Kidney tubule cell (primary cell): ENCODE measurements at regions not wholly inside any gene's neighbourhood (a gene's known extent, or its start where the extent isn't known, plus 50 kb on each side); places are given as distances from the start of the nearest gene placed in this dataset.
"Not testable (repeated sequence)": the region's sequence is repeated elsewhere in the genome, so short reads cannot be mapped to it uniquely, and the experiment has no call there.

Source experiments
- DNase-seq: peaks from one replicate; pipeline ENCODE4 v3.0.0-alpha.2; 2018; ENCODE audit warnings: low spot score

GRCh38 chr5:87752362-87752761 lies 339.6 kb upstream of the CCNH start:
- DNase-seq, result no peak

GRCh38 chr5:87751824-87752223 lies 339.1 kb upstream of the CCNH start:
- no peak for DNase-seq

DNA sequence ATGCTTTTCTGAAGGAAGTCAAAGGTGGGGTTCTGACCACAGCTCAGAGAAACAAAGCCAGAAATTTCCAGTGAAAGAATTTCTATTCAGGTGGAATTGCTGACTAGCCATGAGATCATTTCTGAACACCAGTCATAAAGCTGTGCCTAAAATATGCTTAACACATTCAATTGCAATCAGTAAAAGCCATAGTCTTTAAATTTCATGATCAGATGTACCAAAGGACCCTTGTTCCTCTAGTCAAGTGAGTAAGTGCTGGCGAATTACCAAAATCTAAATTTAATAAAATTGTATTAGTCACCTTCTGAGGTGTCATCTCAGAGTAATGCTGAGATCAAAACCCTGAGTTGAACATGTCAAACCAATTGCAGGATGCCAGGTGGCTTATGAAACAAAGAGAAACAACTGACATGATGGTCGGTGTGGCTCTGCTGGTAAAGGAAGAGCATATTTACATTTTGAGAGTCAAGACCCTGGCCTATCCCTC lies 334.2 kb upstream of the CCNH start:
- peak; percentile 7 for DNase-seq

GRCh38 chr5:87746341-87746740 lies 333.6 kb upstream of the CCNH start:
- DNase-seq, result no peak

- DNase-seq, result no peak
Measured at GRCh38 chr5:87741881-87742280, 329.2 kb upstream of the CCNH start.

- DNase-seq, result no peak
Measured at GRCh38 chr5:87735923-87736322, 323.2 kb upstream of the CCNH start.

- no peak for DNase-seq
Measured at GRCh38 chr5:87733897-87734296, 321.2 kb upstream of the CCNH start.

GRCh38 chr5:87732875-87733768 lies 320.4 kb upstream of the CCNH start:
- no peak for DNase-seq

DNA sequence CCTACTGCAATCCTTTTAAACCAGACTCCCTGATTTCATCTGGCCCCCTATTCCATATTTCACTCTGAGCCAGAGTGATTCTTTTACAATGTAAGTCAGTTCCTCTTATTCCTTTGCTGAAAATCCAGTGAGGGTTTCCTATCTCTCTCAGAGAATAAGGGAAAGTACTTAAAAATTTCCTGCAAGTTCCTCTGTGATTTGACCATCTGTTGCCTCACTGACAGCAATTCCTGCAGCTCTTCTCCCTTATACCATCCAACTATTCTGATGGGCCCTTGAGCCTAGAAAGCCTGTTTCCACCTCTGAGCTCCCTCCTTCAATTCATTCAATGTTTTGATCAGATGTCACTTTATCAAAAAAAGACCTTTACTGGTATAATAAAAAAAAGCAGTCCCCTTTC lies 317.1 kb upstream of the CCNH start:
- DNase-seq, result no peak

DNA sequence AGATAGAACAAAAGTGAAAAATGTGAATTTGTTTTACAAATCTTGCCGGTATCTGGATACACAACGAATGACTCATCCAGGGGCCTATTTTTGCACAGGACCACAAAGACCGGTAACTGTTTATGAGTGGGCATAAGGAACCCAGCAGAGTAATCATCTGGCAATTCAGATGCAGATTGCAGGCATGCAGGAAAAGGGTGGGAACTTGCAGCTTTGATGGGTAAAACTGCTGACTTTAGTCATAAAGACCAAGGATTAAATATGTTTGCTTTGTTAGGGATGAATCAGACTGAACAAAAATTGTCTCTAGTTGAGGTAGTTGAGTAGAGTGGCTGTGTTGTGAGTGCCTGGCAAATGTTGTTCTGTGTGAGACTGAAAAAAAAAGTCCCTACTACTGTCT lies 309.6 kb upstream of the CCNH start:
- DNase-seq, result no peak

DNA sequence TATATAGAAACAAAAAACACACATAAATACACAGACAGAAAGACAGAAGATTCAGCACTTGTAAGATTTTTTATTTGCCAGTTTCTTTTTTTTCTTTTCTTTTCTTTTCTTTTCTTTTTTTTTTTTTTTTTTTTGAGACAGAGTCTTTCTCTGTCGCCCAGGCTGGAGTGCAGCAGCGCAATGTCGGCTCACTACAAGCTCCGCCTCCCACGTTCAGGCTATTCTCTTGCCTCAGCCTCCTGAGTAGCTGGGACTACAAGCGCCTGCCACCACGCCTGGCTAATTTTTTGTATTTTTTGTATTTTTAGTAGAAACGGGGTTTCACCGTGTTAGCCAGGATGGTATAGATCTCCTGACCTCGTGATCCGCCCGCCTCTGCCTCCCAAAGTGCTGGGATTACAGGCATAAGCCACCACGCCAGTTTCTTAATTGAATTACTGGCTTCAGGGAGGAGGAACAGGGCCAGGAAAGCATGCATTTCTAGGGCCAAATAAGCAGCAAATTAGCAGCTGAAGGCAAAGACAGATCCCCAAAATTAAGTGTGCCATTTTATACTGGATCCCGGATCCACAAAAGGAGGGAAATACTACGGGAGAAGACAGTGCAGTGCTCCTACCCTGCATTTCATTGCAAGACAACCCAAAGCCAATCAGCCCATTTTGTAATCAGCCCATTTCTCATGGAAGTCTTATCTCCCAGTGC lies 305.6 kb upstream of the CCNH start:
- not testable (repeated sequence) for DNase-seq

GRCh38 chr5:87717761-87718160 lies 305.0 kb upstream of the CCNH start:
- DNase-seq, result no peak

GRCh38 chr5:87705876-87706275 lies 293.1 kb upstream of the CCNH start:
- DNase-seq, result no peak

- DNase-seq, result no peak
Measured at GRCh38 chr5:87686975-87687374, 274.2 kb upstream of the CCNH start.

DNA sequence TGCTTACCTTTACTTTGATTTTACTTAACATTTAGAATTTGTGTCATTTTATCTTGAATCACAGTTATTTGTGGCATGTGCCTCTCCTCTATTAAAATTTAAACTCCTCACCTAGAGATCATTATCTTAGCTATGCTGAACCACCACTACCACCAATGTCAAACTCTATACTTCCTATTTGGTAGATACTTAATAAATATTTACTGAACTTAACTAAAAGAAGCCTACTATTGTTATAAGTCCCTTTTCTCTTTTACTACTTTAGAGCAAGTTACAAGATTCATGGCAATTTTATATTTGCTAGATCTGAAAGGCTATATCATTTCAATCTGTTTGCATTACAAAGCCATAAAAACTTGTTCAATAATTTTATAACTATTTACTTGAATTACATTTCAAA lies 273.3 kb upstream of the CCNH start:
- DNase-seq, result no peak

DNA sequence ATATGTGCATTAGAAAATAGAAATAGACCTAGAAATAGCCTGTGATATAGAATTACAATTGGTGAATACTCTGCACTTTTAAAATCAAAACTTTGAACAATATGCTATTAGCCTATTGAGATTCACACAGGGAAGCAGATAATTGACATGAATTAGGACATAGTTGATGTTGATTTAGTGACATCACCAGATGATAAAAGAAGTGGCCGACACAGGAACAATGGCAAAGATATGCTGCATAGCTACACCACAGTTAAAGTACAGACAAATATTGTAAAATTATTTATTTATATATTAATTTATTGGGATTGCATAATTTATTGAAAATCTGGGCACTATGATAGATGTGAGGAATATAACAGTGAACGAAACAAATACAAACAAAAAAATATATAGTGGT lies 261.5 kb upstream of the CCNH start:
- DNase-seq, result no peak

- DNase-seq, result no peak
Measured at GRCh38 chr5:87671146-87671545, 258.4 kb upstream of the CCNH start.

DNA sequence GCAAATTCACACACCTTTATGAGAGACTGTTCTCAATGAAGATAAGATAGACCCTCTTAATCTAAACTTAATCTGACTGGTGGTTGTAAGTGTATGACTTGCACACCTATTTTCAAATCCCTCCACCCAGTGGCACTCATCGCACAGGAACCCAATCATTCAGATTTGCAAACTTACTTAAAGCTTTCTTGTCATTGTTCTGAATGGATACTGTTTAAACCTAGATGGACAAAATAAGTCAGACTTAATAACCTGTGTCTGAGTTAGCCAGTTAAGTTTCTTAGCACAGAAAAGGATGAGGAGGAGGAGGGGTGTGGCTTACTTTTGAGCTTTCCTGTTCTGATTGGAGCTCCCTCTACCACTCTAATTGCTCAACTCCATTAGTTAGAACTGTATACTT lies 252.4 kb upstream of the CCNH start:
- no peak for DNase-seq

GRCh38 chr5:87661784-87662566 lies 249.2 kb upstream of the CCNH start:
- no peak for DNase-seq

- DNase-seq, result no peak
Measured at GRCh38 chr5:87653242-87653641, 240.5 kb upstream of the CCNH start.

GRCh38 chr5:87650284-87650683 lies 237.6 kb upstream of the CCNH start:
- DNase-seq, result peak; percentile 3

- DNase-seq, result no peak
Measured at GRCh38 chr5:87649455-87649854, 236.7 kb upstream of the CCNH start.

- no peak for DNase-seq
Measured at GRCh38 chr5:87645224-87645623, 232.5 kb upstream of the CCNH start.
